ENCODE measurements at regions not wholly inside any gene's neighbourhood (a gene's known extent, or its start where the extent isn't known, plus 50 kb on each side); places are given as distances from the start of the nearest gene placed in this dataset.

GRCh38 chr11:128391811-128392210, 195.5 kb downstream of the ETS1 start:
- TF ChIP-seq, protein P1, sequence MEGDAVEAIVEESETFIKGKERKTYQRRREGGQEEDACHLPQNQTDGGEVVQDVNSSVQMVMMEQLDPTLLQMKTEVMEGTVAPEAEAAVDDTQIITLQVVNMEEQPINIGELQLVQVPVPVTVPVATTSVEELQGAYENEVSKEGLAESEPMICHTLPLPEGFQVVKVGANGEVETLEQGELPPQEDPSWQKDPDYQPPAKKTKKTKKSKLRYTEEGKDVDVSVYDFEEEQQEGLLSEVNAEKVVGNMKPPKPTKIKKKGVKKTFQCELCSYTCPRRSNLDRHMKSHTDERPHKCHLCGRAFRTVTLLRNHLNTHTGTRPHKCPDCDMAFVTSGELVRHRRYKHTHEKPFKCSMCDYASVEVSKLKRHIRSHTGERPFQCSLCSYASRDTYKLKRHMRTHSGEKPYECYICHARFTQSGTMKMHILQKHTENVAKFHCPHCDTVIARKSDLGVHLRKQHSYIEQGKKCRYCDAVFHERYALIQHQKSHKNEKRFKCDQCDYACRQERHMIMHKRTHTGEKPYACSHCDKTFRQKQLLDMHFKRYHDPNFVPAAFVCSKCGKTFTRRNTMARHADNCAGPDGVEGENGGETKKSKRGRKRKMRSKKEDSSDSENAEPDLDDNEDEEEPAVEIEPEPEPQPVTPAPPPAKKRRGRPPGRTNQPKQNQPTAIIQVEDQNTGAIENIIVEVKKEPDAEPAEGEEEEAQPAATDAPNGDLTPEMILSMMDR (IDR thresholded peaks at IDR 0.05; ENCODE audit: low read depth, low read length, poor library complexity, severe bottlenecking): no peak
- TF ChIP-seq EZH2phosphoT487 (IDR thresholded peaks at IDR 0.05; ENCODE audit: borderline replicate concordance, low read length): no peak

Data from DOHH2 (cell line).